Tibial artery (tissue), 4 donors: ENCODE measurements at regions not wholly inside any gene's neighbourhood (a gene's known extent, or its start where the extent isn't known, plus 50 kb on each side); places are given as distances from the start of the nearest gene placed in this dataset.
"Not testable (repeated sequence)": the region's sequence is repeated elsewhere in the genome, so short reads cannot be mapped to it uniquely, and the experiment has no call there.

Source experiments
- DNase-seq, 2 donors: peaks; one replicate each; pipeline ENCODE4 v3.0.0-alpha.2; 2019
- H3K27ac ChIP-seq, 2 donors: fragments of 200-600 bp; sonication (generic) in 1 of 2; 1 replicate in 1 of 2; 2 replicates in 1 of 2; pipeline ENCODE4 v1.5.1; 2018 to 2019; ENCODE audit warnings: mild to moderate bottlenecking in 1 of 2
- H3K27me3 ChIP-seq, 2 donors: fragments of 200-600 bp; sonication (generic) in 1 of 2; one replicate each; pipeline versions ENCODE4 v1.5.1 to v1.6.0; 2016 to 2019
- H3K36me3 ChIP-seq, 3 donors: fragments of 200-600 bp; sonication (generic) in 2 of 3; one replicate each; pipeline ENCODE4 v1.5.1; 2016 to 2019; ENCODE audit warnings: mild to moderate bottlenecking in 2 of 3
- H3K4me1 ChIP-seq, 4 donors: fragments of 200-600 bp; sonication (generic) in 2 of 4; 1 replicate in 3 of 4; 2 replicates in 1 of 4; pipeline ENCODE4 v1.5.1; 2016 to 2019
- H3K4me3 ChIP-seq, 2 donors: fragments of 200-600 bp; sonication (generic) in 1 of 2; 1 replicate in 1 of 2; 2 replicates in 1 of 2; pipeline ENCODE4 v1.5.1; 2018 to 2019; ENCODE audit warnings: mild to moderate bottlenecking in 2 of 2
- H3K9me3 ChIP-seq, 3 donors: fragments of 200-600 bp; sonication (generic) in 1 of 3; one replicate each; pipeline ENCODE4 v1.5.1; 2016 to 2019
- intact Hi-C: fragments of 100-400 bp; cut with DNase I; formaldehyde crosslinking; loops from one replicate; pipeline ENCODE4 v1.15.0; 2023; ENCODE audit warnings: low total_unique reads

GRCh38 chr2:91577406-91577805 lies 2885.9 kb downstream of the RPIA start:
- not testable (repeated sequence) for H3K4me3 ChIP-seq

GRCh38 chr2:91578678-91579077 lies 2887.2 kb downstream of the RPIA start:
- intact Hi-C loops, H3K36me3 ChIP-seq, H3K4me1 ChIP-seq, H3K27me3 ChIP-seq, H3K9me3 ChIP-seq, H3K27ac ChIP-seq, H3K4me3 ChIP-seq, DNase-seq: not testable (repeated sequence)

More at GRCh38 chr2:91577406-91577805, 2885.9 kb downstream of the RPIA start:
- H3K4me1 ChIP-seq, H3K36me3 ChIP-seq, H3K27me3 ChIP-seq, intact Hi-C loops, H3K9me3 ChIP-seq, DNase-seq, H3K27ac ChIP-seq: not testable (repeated sequence)

DNA sequence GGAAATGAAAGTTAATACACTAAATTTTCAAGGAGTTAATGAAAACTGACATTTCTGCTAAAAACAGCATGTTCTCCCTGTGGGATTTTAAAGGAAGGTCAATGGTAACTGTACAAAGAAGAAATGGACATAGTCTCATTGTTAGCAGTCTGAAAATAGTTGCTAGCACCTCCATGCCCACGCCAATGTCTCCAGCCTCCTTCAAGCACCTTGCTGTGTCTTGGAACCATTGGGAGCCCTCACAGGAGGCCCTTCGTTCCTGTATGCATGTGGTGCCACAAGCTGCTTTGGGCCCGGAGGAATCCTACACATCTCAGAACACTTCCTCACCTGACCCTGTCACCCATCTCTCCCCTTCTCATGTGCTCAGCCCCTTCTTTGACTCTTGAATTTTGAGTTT lies 2888.1 kb downstream of the RPIA start:
- intact Hi-C loops, H3K27me3 ChIP-seq, DNase-seq, H3K4me3 ChIP-seq, H3K36me3 ChIP-seq, H3K27ac ChIP-seq, H3K4me1 ChIP-seq: not testable (repeated sequence)
- H3K9me3 ChIP-seq: peaks cover 0 to 14% (median 5%) of the 10 kb centered on the region in 3 donors

- intact Hi-C loops, DNase-seq: not testable (repeated sequence)
These were observed 2888.6 kb downstream of the RPIA start for GRCh38 chr2:91580043-91580442.

DNA sequence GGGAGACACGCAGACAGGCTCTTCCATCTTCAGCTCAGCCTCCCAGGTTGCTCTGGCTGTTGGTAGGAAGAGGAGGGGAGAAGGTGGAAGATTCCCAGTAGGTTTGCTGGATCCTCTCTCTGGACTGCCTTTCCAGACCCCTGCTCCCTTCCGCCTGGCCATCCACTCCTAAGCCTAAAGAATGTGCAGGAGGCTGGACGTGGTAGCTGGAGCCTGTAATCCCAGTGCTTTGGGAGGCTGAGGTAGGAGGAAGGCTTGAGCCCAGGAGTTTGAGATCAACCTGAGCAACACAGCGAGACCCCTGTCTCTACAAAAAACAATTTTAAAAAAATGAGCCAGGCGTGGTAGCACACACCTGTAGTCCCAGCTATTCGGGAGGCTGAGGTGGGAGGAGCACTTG lies 2895.6 kb downstream of the RPIA start:
- H3K27me3 ChIP-seq: peaks cover 0 to 28% of the 10 kb centered on the region in 2 donors
- intact Hi-C loops, DNase-seq, H3K36me3 ChIP-seq, H3K4me1 ChIP-seq, H3K27ac ChIP-seq, H3K4me3 ChIP-seq: not testable (repeated sequence)
- H3K9me3 ChIP-seq: peaks cover 0 to 22% (median 20%) of the 10 kb centered on the region in 3 donors

More at GRCh38 chr2:91580043-91580442, 2888.6 kb downstream of the RPIA start:
- H3K27me3 ChIP-seq, H3K4me1 ChIP-seq, H3K36me3 ChIP-seq, H3K4me3 ChIP-seq, H3K27ac ChIP-seq: not testable (repeated sequence)
- H3K9me3 ChIP-seq: peaks cover 0 to 15% (median 9%) of the 10 kb centered on the region in 3 donors

DNA sequence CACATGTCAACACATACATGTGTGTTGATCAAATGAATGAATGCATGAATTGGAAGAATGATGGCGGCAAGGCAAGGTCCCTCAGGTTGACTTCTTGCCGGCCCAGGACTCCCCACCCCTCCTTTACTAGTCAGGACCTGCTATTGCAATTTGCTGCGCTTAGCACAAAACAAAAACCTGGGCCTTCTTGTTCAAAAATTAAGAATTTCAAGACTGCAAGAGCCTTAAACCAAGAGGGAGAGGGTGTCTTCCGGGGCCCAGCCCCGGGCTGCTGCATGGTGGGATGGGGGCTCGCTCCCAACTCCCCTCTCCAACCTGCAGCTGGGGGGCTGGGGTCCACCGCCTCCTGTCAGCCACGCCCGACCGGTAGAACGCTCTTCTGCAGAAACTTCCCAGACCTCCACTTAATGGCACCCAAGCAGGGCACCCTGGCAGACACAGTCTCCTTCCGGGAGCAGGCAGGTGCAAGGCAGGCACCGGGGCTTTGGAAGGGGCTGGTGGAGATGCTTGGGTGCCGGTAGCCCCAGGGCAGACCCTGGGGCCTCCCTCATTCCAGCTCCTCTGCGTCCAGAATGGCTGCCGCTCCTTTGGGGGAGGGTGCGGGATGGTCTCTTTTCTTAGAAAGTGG lies 2896.5 kb downstream of the RPIA start:
- H3K4me3 ChIP-seq, DNase-seq, H3K36me3 ChIP-seq, H3K27ac ChIP-seq, intact Hi-C loops, H3K4me1 ChIP-seq: not testable (repeated sequence)
- H3K27me3 ChIP-seq: peaks cover 0 to 33% of the 10 kb centered on the region in 2 donors
- H3K9me3 ChIP-seq: peaks cover 0 to 22% (median 20%) of the 10 kb centered on the region in 3 donors

- peaks cover 0 to 22% (median 13%) of the 10 kb centered on the region in 3 donors for H3K9me3 ChIP-seq
- H3K36me3 ChIP-seq, H3K4me3 ChIP-seq, H3K27ac ChIP-seq, DNase-seq, intact Hi-C loops, H3K4me1 ChIP-seq: not testable (repeated sequence)
- H3K27me3 ChIP-seq: peaks cover 0 to 33% of the 10 kb centered on the region in 2 donors
These were observed 2897.3 kb downstream of the RPIA start for GRCh38 chr2:91588782-91589223.

DNA sequence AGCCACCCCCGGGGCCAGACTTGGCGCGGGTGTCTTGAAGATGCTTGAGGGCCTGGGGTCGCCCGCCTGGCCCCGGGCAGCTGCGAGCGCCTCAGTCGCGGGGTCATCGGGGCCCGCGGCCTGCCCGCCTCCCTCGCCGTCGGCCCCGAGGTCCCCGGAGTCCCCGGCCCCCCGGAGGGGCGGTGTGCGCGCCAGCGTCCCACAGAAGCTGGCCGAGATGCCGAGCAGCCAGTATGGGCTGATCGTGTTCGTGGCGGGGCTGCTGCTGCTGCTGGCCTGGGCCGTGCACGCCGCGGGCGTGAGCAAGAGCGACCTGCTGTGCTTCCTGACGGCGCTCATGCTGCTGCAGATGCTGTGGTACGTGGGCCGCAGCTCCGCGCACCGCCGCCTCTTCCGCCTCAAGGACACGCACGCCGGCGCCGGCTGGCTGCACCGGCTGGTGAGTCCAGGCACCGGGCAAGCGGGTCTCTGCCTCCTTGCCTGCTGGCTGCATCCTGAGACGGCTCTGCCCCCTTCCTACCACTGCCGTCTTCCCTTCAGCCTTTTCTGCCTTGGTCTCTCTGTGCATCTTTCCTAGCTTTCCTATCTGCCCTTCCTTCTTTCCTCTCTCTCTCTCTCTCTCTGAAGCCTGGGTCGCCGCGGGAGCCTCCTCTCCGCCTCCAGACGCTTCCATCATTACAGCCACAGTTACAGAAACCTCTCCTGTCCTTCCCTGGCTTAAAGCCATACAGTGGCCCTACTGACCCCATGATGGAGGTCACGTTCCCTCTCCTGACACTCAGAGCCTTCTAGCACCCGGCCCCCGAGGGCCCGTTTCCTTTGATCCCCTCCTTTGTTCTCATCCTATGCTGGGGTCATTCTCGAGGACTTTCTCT lies 2898.2 kb downstream of the RPIA start:
- H3K4me3 ChIP-seq, intact Hi-C loops, DNase-seq, H3K27ac ChIP-seq, H3K4me1 ChIP-seq, H3K36me3 ChIP-seq: not testable (repeated sequence)
- Histone ChIP-seq H3K27me3 (peaks cover 0 to 33% of the 10 kb centered on the region in 2 donors), H3K9me3 (peaks cover 0 to 16% (median 5%) of the 10 kb centered on the region in 3 donors)

- H3K36me3 ChIP-seq, H3K4me3 ChIP-seq, H3K27ac ChIP-seq, DNase-seq, intact Hi-C loops, H3K4me1 ChIP-seq: not testable (repeated sequence)
- Histone ChIP-seq H3K9me3 (peaks cover 0 to 12% (median 6%) of the 10 kb centered on the region in 3 donors), H3K27me3 (peaks cover 0 to 32% of the 10 kb centered on the region in 2 donors)
These were observed 2898.9 kb downstream of the RPIA start for GRCh38 chr2:91590381-91590780.

GRCh38 chr2:91591066-91591465 lies 2899.6 kb downstream of the RPIA start:
- H3K4me3 ChIP-seq, H3K27ac ChIP-seq: not testable (repeated sequence)
- H3K27me3 ChIP-seq: peaks cover 0 to 33% of the 10 kb centered on the region in 2 donors

DNA sequence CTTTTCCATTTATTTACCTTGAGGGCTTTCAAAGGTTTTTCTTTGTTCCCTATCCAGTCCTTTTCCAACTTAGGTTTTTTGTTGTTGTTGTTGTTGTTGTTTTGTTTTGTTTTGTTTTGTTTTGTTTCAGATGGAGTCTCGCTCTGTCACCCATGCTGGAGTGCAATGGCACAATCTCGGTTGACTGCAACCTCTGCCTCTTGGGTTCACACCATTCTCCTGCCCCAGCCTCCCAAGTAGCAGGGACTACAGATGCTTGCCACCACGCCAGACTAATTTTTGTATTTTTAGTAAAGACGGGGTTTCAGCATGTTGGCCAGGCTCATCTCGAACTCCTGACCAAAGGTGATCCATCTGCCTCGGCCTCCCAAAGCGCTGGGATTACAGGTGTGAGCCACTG lies 2906.0 kb downstream of the RPIA start:
- H3K27ac ChIP-seq, H3K36me3 ChIP-seq, H3K4me1 ChIP-seq, intact Hi-C loops, DNase-seq, H3K4me3 ChIP-seq, H3K9me3 ChIP-seq, H3K27me3 ChIP-seq: not testable (repeated sequence)

More at GRCh38 chr2:91591066-91591465, 2899.6 kb downstream of the RPIA start:
- DNase-seq, H3K4me1 ChIP-seq, H3K36me3 ChIP-seq, intact Hi-C loops: not testable (repeated sequence)
- peaks cover 0 to 12% (median 7%) of the 10 kb centered on the region in 3 donors for H3K9me3 ChIP-seq

DNA sequence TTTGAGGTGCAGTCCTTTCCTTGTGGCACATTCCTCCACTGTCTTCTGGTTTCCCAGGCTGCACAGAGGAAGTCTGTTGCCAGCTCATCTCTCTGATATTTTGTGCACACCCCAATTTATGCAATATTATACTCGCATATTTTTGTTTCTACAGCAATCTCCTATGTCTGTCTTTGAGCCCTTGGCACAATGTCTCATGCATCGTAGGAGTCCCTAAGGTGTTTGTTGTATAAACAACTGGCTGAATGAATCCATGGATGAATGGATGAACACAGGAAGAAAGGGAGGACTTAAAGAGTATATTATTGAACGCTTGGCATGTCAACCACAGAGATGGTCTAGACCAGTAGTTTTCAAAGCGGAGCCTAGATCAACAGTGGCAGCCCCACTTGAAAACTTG lies 2907.0 kb downstream of the RPIA start:
- H3K36me3 ChIP-seq, H3K9me3 ChIP-seq, H3K4me1 ChIP-seq, H3K27ac ChIP-seq, intact Hi-C loops, DNase-seq, H3K27me3 ChIP-seq, H3K4me3 ChIP-seq: not testable (repeated sequence)

DNA sequence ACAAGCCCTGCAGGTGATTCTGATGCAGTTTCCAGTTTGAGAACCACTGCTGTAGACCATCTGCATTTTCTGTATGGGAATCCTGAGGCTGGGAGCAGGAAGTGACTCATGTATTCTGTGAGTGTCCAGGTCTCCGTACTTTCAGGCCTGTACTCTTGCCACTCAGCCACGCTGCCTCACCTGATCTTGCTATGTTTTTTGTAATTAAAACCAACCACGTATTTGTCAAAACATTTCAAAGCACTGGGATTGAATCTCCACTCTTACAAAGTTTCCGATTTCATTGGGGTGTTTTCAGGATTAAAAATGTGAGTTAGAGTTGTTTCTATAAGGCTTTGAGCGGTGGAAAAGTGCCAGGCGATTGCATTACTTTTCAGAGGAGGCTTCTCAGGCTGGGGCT lies 2907.5 kb downstream of the RPIA start:
- H3K9me3 ChIP-seq, intact Hi-C loops, H3K4me3 ChIP-seq, H3K4me1 ChIP-seq, H3K27me3 ChIP-seq, DNase-seq, H3K27ac ChIP-seq, H3K36me3 ChIP-seq: not testable (repeated sequence)

DNA sequence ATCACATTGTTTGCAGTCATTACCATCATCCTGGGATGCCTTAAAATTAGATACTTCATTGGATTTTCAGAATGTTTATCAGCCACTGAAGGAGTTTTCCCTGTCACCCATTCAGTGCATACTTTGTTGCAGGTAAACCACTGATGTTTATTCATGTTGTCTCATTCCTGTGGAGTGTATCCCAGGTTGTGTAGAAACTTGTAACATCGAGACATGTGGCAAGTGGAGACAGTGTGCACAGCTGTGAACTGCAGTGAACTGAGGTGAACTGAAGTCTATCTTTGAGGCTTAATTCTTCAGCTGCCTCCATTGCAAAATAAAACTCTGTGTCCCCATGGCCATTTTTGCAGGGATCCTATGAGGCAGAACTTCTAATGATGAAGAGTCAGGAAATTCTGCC lies 2911.4 kb downstream of the RPIA start:
- intact Hi-C loops, H3K36me3 ChIP-seq, H3K9me3 ChIP-seq, H3K27me3 ChIP-seq, H3K4me1 ChIP-seq, DNase-seq, H3K27ac ChIP-seq, H3K4me3 ChIP-seq: not testable (repeated sequence)
